Esophagus muscularis mucosa (tissue), 3 donors: ENCODE measurements at regions not wholly inside any gene's neighbourhood (a gene's known extent, or its start where the extent isn't known, plus 50 kb on each side); places are given as distances from the start of the nearest gene placed in this dataset.

ENCODE experiments used
- CTCF ChIP-seq, 3 experiments: fragments of 200-600 bp in 2 of 3; fragments of 450-650 bp in 1 of 3; sonication (generic) in 2 of 3; IDR thresholded peaks; one replicate each; pipeline ENCODE4 v1.5.1; 2017 to 2019; ENCODE audit warnings: antibody characterized with exemption in 3 of 3, mild to moderate bottlenecking in 2 of 3, moderate library complexity in 1 of 3
- EP300 ChIP-seq: sonication (generic); formaldehyde crosslinking; IDR thresholded peaks from one replicate; pipeline ENCODE4 v1.6.1; 2017; ENCODE audit warnings: antibody characterized with exemption

GRCh38 chr20:60906555-60906954 is 345.5 kb upstream of the CDH4 start:
- TF ChIP-seq EP300, result no peak
- TF ChIP-seq CTCF (IDR thresholded peaks at IDR 0.05), result no peak
